Uterus (tissue), 2 donors: ENCODE measurements at regions not wholly inside any gene's neighbourhood (a gene's known extent, or its start where the extent isn't known, plus 50 kb on each side); places are given as distances from the start of the nearest gene placed in this dataset.

Source experiments
- POLR2A ChIP-seq, 2 donors: fragments of 450-650 bp; IDR thresholded peaks; one replicate each; pipeline ENCODE4 v1.6.1; 2016; ENCODE audit warnings: antibody characterized with exemption in 2 of 2, mild to moderate bottlenecking in 1 of 2, moderate library complexity in 1 of 2
- TF ChIP-seq, protein P1 (sequence below), 4 experiments: fragments of 200-600 bp in 2 of 4; fragments of 450-650 bp in 2 of 4; sonication (generic) in 2 of 4; IDR thresholded peaks; one replicate each; pipeline ENCODE4 v1.5.1; 2016 to 2019; ENCODE audit warnings: antibody characterized with exemption in 4 of 4, mild to moderate bottlenecking in 2 of 4, moderate library complexity in 1 of 4

DNA sequence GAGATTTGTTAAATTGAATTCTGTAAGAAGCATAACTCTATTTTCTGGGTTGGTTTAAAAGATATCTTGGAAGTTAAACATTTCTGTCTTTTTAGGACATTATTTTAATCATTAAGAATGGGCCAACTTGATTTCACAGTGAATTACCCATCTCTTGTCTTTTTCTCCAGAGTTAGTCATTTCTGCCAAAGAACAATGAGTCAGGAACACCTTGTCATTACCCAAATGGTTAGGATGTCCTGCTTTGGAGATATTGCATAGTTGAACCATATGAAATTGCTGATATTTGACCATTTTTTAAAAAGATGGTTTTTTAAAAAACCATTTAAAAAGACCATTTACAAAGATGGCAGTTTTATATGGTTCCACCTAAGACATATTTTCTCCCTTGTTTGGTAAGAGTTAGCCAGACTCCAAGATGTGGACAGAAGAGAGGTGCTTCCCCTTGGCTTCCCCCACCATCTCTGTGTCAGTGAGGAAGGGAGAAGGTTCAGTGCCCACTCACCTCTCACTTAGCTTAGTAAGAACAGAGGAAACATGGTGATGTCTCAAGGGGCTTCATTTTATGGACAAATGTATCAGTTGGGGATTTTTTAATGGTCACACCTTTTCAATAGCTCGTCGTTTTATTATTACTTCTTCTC, 103.0 kb downstream of the PCSK1 start:
- TF ChIP-seq, protein P1, sequence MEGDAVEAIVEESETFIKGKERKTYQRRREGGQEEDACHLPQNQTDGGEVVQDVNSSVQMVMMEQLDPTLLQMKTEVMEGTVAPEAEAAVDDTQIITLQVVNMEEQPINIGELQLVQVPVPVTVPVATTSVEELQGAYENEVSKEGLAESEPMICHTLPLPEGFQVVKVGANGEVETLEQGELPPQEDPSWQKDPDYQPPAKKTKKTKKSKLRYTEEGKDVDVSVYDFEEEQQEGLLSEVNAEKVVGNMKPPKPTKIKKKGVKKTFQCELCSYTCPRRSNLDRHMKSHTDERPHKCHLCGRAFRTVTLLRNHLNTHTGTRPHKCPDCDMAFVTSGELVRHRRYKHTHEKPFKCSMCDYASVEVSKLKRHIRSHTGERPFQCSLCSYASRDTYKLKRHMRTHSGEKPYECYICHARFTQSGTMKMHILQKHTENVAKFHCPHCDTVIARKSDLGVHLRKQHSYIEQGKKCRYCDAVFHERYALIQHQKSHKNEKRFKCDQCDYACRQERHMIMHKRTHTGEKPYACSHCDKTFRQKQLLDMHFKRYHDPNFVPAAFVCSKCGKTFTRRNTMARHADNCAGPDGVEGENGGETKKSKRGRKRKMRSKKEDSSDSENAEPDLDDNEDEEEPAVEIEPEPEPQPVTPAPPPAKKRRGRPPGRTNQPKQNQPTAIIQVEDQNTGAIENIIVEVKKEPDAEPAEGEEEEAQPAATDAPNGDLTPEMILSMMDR (IDR thresholded peaks at IDR 0.05) = no peak
- TF ChIP-seq POLR2A (IDR thresholded peaks at IDR 0.05) = no peak
